ENCODE measurements at regions not wholly inside any gene's neighbourhood (a gene's known extent, or its start where the extent isn't known, plus 50 kb on each side); places are given as distances from the start of the nearest gene placed in this dataset.

DNA sequence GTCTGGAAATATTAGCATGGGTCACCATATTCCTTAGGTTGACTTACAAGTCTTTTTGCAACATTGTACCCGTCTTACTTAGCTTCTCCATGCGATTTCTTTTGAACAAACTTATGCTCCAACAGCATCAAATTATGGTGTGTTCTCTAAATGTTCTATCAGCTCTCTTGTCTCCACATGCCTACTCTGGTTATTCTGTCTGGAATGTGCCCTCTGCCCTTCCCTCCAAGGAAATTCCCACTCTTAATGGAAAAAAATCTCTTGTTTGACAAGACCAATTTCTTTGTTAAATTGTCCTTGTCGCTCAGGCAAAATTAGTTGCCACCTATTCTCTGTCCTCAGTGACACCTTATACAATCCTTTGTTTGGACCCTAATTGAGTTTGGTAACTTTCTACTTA is 522.8 kb upstream of the LUZP2 start:
- Histone ChIP-seq H3K9me3 (no peaks in the 10 kb centered on the region), H3K36me3 (no peaks in the 10 kb centered on the region), H3K27me3 (ENCODE audit: low read depth) (no peaks in the 10 kb centered on the region), H3K4me3 (no peak overlapping the region), H3K27ac (no peak overlapping the region), H3K4me1 (no peaks in the 10 kb centered on the region)
- ATAC-seq (no peak), DNase-seq (no peak)
- TF ChIP-seq, protein P1, sequence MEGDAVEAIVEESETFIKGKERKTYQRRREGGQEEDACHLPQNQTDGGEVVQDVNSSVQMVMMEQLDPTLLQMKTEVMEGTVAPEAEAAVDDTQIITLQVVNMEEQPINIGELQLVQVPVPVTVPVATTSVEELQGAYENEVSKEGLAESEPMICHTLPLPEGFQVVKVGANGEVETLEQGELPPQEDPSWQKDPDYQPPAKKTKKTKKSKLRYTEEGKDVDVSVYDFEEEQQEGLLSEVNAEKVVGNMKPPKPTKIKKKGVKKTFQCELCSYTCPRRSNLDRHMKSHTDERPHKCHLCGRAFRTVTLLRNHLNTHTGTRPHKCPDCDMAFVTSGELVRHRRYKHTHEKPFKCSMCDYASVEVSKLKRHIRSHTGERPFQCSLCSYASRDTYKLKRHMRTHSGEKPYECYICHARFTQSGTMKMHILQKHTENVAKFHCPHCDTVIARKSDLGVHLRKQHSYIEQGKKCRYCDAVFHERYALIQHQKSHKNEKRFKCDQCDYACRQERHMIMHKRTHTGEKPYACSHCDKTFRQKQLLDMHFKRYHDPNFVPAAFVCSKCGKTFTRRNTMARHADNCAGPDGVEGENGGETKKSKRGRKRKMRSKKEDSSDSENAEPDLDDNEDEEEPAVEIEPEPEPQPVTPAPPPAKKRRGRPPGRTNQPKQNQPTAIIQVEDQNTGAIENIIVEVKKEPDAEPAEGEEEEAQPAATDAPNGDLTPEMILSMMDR (IDR thresholded peaks at IDR 0.05), result no peak
- intact Hi-C loops (cut with DNase I), result no loop called here

DNA sequence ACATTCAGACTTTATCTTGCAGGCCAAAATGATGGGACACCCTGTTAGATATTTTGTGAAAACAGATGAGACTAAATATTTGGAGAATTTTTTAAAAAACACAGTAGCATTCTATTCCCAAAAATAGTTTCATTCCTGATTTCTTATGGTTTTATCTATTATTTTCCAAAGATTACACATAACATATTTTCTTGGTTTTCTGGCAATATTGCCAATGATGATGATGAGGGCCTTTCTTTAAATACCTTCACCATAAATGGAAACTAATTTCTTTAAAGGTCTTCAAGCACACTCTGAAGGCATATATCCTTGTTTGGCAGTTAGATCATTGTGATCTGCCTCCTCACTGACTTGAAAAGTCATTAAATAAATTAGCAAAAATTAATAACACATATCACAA is 522.3 kb upstream of the LUZP2 start:
- no peaks in the 10 kb centered on the region for H3K36me3 ChIP-seq
- H3K4me3 ChIP-seq, result no peak overlapping the region
- H3K27me3 ChIP-seq (ENCODE audit: low read depth), result no peaks in the 10 kb centered on the region
- no peaks in the 10 kb centered on the region for H3K9me3 ChIP-seq
- ATAC-seq (no peak), DNase-seq (no peak)
- H3K27ac ChIP-seq, result no peak overlapping the region
- H3K4me1 ChIP-seq, result no peaks in the 10 kb centered on the region
- TF ChIP-seq, protein P1 (IDR thresholded peaks at IDR 0.05), result no peak
- intact Hi-C loops (cut with DNase I), result no loop called here

DNA sequence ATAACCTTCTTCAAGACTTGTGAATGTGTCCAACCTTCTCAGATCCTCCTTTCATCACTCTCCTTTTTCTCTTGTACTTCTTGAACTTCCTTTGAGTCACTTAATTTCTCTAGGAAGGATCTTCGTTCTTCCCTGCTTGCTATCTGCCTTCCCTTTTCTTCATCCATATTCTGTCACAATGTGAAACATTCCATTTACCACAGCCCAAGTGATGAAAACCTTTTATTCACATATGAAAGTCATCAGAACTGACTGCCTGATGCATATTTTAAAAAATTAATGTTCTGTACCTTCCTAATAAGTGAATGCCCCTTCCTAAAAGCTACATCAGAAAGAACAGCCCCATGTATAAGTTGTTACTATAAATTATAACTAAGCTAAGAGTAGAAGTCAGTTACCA is 520.4 kb upstream of the LUZP2 start:
- intact Hi-C loops (cut with DNase I), result no loop called here
- Histone ChIP-seq H3K4me3 (no peak overlapping the region), H3K9me3 (no peaks in the 10 kb centered on the region), H3K27ac (no peak overlapping the region), H3K36me3 (no peaks in the 10 kb centered on the region), H3K27me3 (ENCODE audit: low read depth) (no peaks in the 10 kb centered on the region), H3K4me1 (no peaks in the 10 kb centered on the region)
- DNase-seq (no peak), ATAC-seq (no peak)
- TF ChIP-seq, protein P1 (IDR thresholded peaks at IDR 0.05), result no peak

DNA sequence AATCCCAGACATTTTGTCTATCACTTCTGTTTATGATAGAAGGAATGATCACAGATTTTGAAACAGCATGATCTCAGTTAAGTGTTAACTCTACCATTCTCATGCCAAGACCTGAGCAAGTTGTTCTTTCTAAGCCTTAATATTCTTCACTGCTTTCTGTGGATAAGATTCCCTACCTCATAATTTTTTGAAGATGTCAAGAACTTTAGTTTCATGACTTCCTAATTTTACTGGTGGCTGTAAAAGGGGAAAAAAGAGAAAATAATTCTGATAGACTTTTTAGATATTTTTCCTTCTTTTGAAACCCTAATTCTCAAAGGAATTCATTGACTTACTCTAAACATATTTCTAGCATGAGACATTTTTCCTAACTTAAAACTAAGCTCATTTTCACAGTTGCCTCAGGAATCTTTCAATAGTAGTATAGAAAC is 520.0 kb upstream of the LUZP2 start:
- intact Hi-C loops (cut with DNase I), result no loop called here
- Histone ChIP-seq H3K4me3 (no peak overlapping the region), H3K4me1 (no peaks in the 10 kb centered on the region), H3K36me3 (no peaks in the 10 kb centered on the region), H3K27ac (no peak overlapping the region), H3K27me3 (ENCODE audit: low read depth) (no peaks in the 10 kb centered on the region), H3K9me3 (no peaks in the 10 kb centered on the region)
- ATAC-seq (no peak), DNase-seq (no peak)
- TF ChIP-seq, protein P1 (IDR thresholded peaks at IDR 0.05), result no peak

DNA sequence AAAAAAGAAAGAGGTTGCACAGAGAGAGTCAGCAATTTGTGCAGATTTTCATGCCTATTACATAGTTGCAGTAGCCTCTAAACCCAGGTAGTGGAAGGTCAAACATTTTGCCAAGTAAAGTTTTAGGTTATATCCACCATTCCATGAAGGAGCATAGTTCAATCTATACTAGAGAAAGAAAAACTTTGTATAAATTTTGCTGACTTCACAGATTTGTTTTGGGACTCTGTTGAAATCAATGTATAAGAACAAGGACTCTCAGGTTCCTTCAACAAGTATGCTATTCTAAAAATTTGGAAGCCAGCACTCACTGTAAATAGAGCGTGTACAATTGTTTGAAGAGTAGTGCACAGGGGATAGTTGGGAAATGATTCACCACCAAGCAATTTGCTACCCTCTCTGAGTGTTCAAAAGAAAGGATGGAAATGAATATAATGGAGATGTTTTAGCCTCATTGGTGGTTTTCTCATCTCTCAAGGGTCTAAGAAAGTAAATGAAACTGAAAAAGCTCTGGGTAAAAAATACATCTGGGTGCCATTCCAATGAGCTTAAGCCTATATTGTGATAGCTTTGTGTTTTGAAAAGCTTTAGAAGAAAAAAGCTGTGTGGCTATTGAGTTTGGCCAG is 508.4 kb upstream of the LUZP2 start:
- ATAC-seq (peak in 1 of 2 donors; percentile 53), DNase-seq (no peak)
- H3K27ac ChIP-seq, result no peak overlapping the region
- no peaks in the 10 kb centered on the region for H3K27me3 ChIP-seq (ENCODE audit: low read depth)
- TF ChIP-seq, protein P1 (IDR thresholded peaks at IDR 0.05), result no peak
- H3K4me3 ChIP-seq, result no peak overlapping the region
- peaks cover 8% of the 10 kb centered on the region for H3K4me1 ChIP-seq
- no peaks in the 10 kb centered on the region for H3K36me3 ChIP-seq
- no peaks in the 10 kb centered on the region for H3K9me3 ChIP-seq
- intact Hi-C loops (cut with DNase I), result no loop called here

Measured in lower lobe of right lung (tissue), 2 donors.